ENCODE measurements at regions not wholly inside any gene's neighbourhood (a gene's known extent, or its start where the extent isn't known, plus 50 kb on each side); places are given as distances from the start of the nearest gene placed in this dataset.

DNA sequence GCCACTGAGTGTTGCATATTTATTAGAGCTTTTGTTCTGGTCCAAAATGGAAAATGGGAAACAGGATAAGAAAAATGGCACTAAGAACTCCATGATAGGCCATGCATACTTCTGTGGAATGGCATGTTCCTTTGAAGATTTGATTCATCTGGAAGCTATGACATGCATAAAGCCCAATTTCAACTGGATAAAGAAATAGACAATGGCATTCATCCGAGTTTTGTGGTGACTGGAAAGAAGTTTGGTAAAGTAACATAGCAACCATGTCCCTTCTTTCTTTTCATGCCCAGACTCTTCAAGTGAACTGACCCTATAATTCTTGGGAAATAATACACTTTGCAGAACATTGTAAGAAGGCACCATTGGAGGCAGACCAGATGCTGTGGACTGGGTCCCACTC, 368.4 kb upstream of the IL12A start:
- ATAC-seq: no peak; the same call in 2 of the 3 replicates
- TF ChIP-seq ARNTL (CRISPR knock-in tag; IDR thresholded peaks at IDR 0.05; ENCODE audit: borderline replicate concordance, low read depth): no peak

DNA sequence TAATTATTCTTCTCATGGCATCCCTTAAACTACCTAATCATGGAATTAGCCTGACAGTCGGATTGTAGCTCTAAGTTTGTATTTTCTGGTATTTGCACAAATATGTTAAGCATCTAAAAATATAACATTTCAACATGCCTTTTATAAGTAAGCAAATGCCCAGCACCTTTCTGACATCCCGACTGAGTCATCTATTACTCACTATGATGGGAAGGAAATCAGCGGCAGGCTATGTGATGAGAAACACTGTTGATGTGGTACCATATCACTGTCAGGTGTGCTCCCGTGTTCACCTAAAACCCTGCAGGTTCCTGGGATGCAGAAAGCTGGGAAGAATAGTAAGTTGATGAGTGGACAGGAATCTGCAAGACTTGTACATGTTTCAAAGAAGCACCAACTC, 367.8 kb upstream of the IL12A start:
- TF ChIP-seq, protein P1, sequence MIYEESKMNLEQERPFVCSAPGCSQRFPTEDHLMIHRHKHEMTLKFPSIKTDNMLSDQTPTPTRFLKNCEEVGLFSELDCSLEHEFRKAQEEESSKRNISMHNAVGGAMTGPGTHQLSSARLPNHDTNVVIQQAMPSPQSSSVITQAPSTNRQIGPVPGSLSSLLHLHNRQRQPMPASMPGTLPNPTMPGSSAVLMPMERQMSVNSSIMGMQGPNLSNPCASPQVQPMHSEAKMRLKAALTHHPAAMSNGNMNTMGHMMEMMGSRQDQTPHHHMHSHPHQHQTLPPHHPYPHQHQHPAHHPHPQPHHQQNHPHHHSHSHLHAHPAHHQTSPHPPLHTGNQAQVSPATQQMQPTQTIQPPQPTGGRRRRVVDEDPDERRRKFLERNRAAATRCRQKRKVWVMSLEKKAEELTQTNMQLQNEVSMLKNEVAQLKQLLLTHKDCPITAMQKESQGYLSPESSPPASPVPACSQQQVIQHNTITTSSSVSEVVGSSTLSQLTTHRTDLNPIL (CRISPR knock-in tag; IDR thresholded peaks at IDR 0.05; ENCODE audit: low read depth): no peak
- TF ChIP-seq ESRRG (CRISPR knock-in tag; IDR thresholded peaks at IDR 0.05) (no peak), CSDC2 (CRISPR knock-in tag; IDR thresholded peaks at IDR 0.05) (no peak), ISL1 (CRISPR knock-in tag; IDR thresholded peaks at IDR 0.05) (peak; percentile 34; the same call in 1 of the 2 replicates), ZNF565 (CRISPR knock-in tag; conservative IDR thresholded peaks at IDR 0.05; ENCODE audit: low read depth) (no peak)
- ATAC-seq: peak; percentile 84

- TF ChIP-seq ZC3H10 (CRISPR knock-in tag; IDR thresholded peaks at IDR 0.05) (no peak), RARB (CRISPR knock-in tag; IDR thresholded peaks at IDR 0.05) (no peak), ZNF8 (CRISPR knock-in tag; IDR thresholded peaks at IDR 0.05) (no peak), ARNTL (CRISPR knock-in tag; IDR thresholded peaks at IDR 0.05; ENCODE audit: borderline replicate concordance, low read depth) (no peak), BACH2 (CRISPR knock-in tag; IDR thresholded peaks at IDR 0.05; ENCODE audit: borderline replicate concordance) (no peak), TOX (CRISPR knock-in tag; IDR thresholded peaks at IDR 0.05; ENCODE audit: borderline replicate concordance) (no peak), ESRRG (CRISPR knock-in tag; IDR thresholded peaks at IDR 0.05) (no peak), SNAI2 (CRISPR knock-in tag; IDR thresholded peaks at IDR 0.05) (no peak), TCF4 (CRISPR knock-in tag; IDR thresholded peaks at IDR 0.05; ENCODE audit: borderline replicate concordance) (no peak), ZFP30 (CRISPR knock-in tag; IDR thresholded peaks at IDR 0.05) (no peak), PPARA (CRISPR knock-in tag; IDR thresholded peaks at IDR 0.05; ENCODE audit: borderline replicate concordance) (no peak)
- TF ChIP-seq, protein P2, sequence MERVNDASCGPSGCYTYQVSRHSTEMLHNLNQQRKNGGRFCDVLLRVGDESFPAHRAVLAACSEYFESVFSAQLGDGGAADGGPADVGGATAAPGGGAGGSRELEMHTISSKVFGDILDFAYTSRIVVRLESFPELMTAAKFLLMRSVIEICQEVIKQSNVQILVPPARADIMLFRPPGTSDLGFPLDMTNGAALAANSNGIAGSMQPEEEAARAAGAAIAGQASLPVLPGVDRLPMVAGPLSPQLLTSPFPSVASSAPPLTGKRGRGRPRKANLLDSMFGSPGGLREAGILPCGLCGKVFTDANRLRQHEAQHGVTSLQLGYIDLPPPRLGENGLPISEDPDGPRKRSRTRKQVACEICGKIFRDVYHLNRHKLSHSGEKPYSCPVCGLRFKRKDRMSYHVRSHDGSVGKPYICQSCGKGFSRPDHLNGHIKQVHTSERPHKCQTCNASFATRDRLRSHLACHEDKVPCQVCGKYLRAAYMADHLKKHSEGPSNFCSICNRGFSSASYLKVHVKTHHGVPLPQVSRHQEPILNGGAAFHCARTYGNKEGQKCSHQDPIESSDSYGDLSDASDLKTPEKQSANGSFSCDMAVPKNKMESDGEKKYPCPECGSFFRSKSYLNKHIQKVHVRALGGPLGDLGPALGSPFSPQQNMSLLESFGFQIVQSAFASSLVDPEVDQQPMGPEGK (CRISPR knock-in tag; IDR thresholded peaks at IDR 0.05; ENCODE audit: borderline replicate concordance): no peak
- ATAC-seq: no peak
Observed at GRCh38 chr3:159624616-159625015, 364.0 kb upstream of the IL12A start.

GRCh38 chr3:159625594-159625993, 363.0 kb upstream of the IL12A start:
- TF ChIP-seq SNAI2 (CRISPR knock-in tag; IDR thresholded peaks at IDR 0.05): no peak
- TF ChIP-seq ESRRG (CRISPR knock-in tag; IDR thresholded peaks at IDR 0.05): no peak
- TF ChIP-seq ZFP30 (CRISPR knock-in tag; IDR thresholded peaks at IDR 0.05): no peak
- TF ChIP-seq, protein P3, sequence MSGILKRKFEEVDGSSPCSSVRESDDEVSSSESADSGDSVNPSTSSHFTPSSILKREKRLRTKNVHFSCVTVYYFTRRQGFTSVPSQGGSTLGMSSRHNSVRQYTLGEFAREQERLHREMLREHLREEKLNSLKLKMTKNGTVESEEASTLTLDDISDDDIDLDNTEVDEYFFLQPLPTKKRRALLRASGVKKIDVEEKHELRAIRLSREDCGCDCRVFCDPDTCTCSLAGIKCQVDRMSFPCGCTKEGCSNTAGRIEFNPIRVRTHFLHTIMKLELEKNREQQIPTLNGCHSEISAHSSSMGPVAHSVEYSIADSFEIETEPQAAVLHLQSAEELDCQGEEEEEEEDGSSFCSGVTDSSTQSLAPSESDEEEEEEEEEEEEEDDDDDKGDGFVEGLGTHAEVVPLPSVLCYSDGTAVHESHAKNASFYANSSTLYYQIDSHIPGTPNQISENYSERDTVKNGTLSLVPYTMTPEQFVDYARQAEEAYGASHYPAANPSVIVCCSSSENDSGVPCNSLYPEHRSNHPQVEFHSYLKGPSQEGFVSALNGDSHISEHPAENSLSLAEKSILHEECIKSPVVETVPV (CRISPR knock-in tag; IDR thresholded peaks at IDR 0.05): no peak
- TF ChIP-seq, protein P2 (CRISPR knock-in tag; IDR thresholded peaks at IDR 0.05; ENCODE audit: borderline replicate concordance): no peak
- no peak for TF ChIP-seq OSR1 (CRISPR knock-in tag; IDR thresholded peaks at IDR 0.05)
- TF ChIP-seq, protein P1 (CRISPR knock-in tag; IDR thresholded peaks at IDR 0.05; ENCODE audit: low read depth): no peak
- no peak for TF ChIP-seq RARB (CRISPR knock-in tag; IDR thresholded peaks at IDR 0.05)
- TF ChIP-seq TOX (CRISPR knock-in tag; IDR thresholded peaks at IDR 0.05; ENCODE audit: borderline replicate concordance): no peak
- no peak for TF ChIP-seq ISL1 (CRISPR knock-in tag; IDR thresholded peaks at IDR 0.05)
- TF ChIP-seq ZC3H10 (CRISPR knock-in tag; IDR thresholded peaks at IDR 0.05): no peak
- ATAC-seq: no peak

- no peak for TF ChIP-seq ZNF565 (CRISPR knock-in tag; conservative IDR thresholded peaks at IDR 0.05; ENCODE audit: low read depth)
- no peak for TF ChIP-seq SNAI2 (CRISPR knock-in tag; IDR thresholded peaks at IDR 0.05)
- TF ChIP-seq ZNF8 (CRISPR knock-in tag; IDR thresholded peaks at IDR 0.05): no peak
- no peak for TF ChIP-seq ARNTL (CRISPR knock-in tag; IDR thresholded peaks at IDR 0.05; ENCODE audit: borderline replicate concordance, low read depth)
- TF ChIP-seq BACH2 (CRISPR knock-in tag; IDR thresholded peaks at IDR 0.05; ENCODE audit: borderline replicate concordance): no peak
- TF ChIP-seq ZFP30 (CRISPR knock-in tag; IDR thresholded peaks at IDR 0.05): no peak
- ATAC-seq: no peak
Observed at GRCh38 chr3:159626598-159626997, 362.0 kb upstream of the IL12A start.

Measured in SK-N-SH treated with all-trans-retinoic acid at 6 μM for 48 hours (cell line).